MM.1S (cell line): ENCODE measurements at regions not wholly inside any gene's neighbourhood (a gene's known extent, or its start where the extent isn't known, plus 50 kb on each side); places are given as distances from the start of the nearest gene placed in this dataset.

ENCODE experiments used
- CTCF ChIP-seq: fragments of 300-600 bp; sonication (generic); IDR thresholded peaks from 2 replicates; pipeline ENCODE4 v1.5.1; 2016; ENCODE audit warnings: antibody characterized with exemption, low read length, mixed read lengths
- EZH2phosphoT487 ChIP-seq: fragments of 300-600 bp; sonication (generic); IDR thresholded peaks from 2 replicates; pipeline ENCODE4 v1.6.1; 2018; ENCODE audit warnings: antibody characterized with exemption, low read length

GRCh38 chr5:50965654-50966375, 299.4 kb downstream of the PARP8 start:
- no peak for TF ChIP-seq CTCF
- no peak for TF ChIP-seq EZH2phosphoT487
